ENCODE measurements at regions not wholly inside any gene's neighbourhood (a gene's known extent, or its start where the extent isn't known, plus 50 kb on each side); places are given as distances from the start of the nearest gene placed in this dataset.

DNA sequence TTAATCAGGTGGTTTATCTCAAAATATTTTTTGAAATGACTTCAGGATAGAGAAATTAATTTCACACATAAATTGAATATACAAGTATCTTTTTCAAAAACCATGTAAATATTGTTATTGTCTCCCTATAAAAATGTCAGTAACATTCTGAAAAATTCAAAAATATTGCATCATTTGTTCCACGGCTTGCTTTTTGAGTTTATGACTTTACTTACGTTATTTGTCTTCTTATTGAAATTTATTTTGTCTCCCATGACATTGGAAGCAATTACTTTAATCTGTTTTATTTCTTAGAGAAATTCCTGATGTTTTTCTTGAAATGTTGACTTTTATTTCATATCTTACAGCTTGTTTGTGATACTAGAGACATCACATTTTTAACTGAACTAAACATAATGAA, 56.9 kb upstream of the P2RY1 start:
- TF ChIP-seq CTCF (IDR thresholded peaks at IDR 0.05) (no peak), POLR2A (IDR thresholded peaks at IDR 0.05) (no peak)

All from body of pancreas (tissue), 4 donors.